Neural progenitor cell (in vitro differentiated cells): ENCODE measurements at regions not wholly inside any gene's neighbourhood (a gene's known extent, or its start where the extent isn't known, plus 50 kb on each side); places are given as distances from the start of the nearest gene placed in this dataset.

ENCODE experiments used
- EZH2 ChIP-seq: fragments of 200-600 bp; sonication (generic); IDR thresholded peaks from 2 replicates; pipeline ENCODE4 v1.6.1; 2017; ENCODE audit warnings: antibody characterized with exemption, mild to moderate bottlenecking, moderate library complexity
- EZH2phosphoT487 ChIP-seq: fragments of 200-600 bp; sonication (generic); IDR thresholded peaks from 2 replicates; pipeline ENCODE4 v1.6.1; 2017; ENCODE audit warnings: antibody characterized with exemption
- TF ChIP-seq, protein P1 (sequence below): fragments of 200-600 bp; sonication (generic); IDR thresholded peaks from 2 replicates; pipeline ENCODE4 v1.5.1; 2017; ENCODE audit warnings: antibody characterized with exemption, mild to moderate bottlenecking

GRCh38 chr11:112881461-112881860, 79.8 kb upstream of the NCAM1 start:
- TF ChIP-seq, protein P1, sequence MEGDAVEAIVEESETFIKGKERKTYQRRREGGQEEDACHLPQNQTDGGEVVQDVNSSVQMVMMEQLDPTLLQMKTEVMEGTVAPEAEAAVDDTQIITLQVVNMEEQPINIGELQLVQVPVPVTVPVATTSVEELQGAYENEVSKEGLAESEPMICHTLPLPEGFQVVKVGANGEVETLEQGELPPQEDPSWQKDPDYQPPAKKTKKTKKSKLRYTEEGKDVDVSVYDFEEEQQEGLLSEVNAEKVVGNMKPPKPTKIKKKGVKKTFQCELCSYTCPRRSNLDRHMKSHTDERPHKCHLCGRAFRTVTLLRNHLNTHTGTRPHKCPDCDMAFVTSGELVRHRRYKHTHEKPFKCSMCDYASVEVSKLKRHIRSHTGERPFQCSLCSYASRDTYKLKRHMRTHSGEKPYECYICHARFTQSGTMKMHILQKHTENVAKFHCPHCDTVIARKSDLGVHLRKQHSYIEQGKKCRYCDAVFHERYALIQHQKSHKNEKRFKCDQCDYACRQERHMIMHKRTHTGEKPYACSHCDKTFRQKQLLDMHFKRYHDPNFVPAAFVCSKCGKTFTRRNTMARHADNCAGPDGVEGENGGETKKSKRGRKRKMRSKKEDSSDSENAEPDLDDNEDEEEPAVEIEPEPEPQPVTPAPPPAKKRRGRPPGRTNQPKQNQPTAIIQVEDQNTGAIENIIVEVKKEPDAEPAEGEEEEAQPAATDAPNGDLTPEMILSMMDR = no peak
- no peak for TF ChIP-seq EZH2
- no peak for TF ChIP-seq EZH2phosphoT487
